ENCODE measurements at regions not wholly inside any gene's neighbourhood (a gene's known extent, or its start where the extent isn't known, plus 50 kb on each side); places are given as distances from the start of the nearest gene placed in this dataset.

DNA sequence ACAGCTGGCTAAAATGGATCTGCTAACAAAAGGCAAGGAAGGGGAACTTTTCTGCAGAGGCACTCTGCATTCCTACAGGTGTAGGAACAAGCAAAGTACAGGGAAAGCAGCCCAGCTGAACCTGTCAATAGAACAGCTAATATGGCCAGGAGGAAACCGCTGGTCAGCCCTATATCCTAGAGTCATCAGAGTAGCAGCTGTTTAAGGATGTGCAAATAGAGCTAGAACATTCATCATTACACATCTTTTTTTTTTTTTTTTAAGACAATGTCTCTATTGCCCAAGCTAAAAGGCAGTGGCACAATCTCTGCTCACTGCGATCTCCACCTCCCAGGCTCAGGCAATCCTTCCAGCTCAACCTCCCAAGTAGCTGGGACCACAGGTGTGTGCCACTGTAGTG lies 163.0 kb downstream of the BTC start:
- POLR2A ChIA-PET: no interaction called here
- CTCF ChIA-PET: no interaction called here
- Histone ChIP-seq H3K36me3 (ENCODE audit: control insufficient read depth, insufficient read depth, low read length) (no peaks in the 10 kb centered on the region), H3K4me3 (ENCODE audit: low read depth, low read length) (no peak overlapping the region), H3K27me3 (ENCODE audit: control insufficient read depth, insufficient read depth, low read length) (peaks cover 13% of the 10 kb centered on the region)
- no peak for DNase-seq (ENCODE audit: low read depth)
- TF ChIP-seq, protein P1, sequence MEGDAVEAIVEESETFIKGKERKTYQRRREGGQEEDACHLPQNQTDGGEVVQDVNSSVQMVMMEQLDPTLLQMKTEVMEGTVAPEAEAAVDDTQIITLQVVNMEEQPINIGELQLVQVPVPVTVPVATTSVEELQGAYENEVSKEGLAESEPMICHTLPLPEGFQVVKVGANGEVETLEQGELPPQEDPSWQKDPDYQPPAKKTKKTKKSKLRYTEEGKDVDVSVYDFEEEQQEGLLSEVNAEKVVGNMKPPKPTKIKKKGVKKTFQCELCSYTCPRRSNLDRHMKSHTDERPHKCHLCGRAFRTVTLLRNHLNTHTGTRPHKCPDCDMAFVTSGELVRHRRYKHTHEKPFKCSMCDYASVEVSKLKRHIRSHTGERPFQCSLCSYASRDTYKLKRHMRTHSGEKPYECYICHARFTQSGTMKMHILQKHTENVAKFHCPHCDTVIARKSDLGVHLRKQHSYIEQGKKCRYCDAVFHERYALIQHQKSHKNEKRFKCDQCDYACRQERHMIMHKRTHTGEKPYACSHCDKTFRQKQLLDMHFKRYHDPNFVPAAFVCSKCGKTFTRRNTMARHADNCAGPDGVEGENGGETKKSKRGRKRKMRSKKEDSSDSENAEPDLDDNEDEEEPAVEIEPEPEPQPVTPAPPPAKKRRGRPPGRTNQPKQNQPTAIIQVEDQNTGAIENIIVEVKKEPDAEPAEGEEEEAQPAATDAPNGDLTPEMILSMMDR (IDR thresholded peaks at IDR 0.05; ENCODE audit: insufficient read depth, low read depth, low read length): no peak

DNA sequence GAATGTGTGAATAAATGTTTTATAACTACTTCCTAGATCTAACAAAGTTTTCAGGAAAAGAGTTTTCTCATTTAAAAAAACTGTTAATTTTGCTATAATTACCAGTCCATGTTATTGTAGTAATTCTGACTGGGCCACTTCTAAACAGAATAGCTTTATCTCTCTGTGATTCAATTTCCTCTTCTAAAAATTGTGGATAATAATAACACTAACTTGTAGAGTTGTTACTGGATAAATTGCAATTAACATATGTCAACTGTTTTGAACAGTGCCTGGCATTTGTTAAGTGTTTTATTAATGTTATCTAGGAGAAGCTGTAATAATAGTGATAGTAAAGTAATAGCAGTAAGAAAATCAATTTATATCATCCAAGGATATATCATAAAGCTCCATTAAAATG lies 162.3 kb downstream of the BTC start:
- ChIA-PET POLR2A (no interaction called here), CTCF (no interaction called here)
- TF ChIP-seq, protein P1 (IDR thresholded peaks at IDR 0.05; ENCODE audit: insufficient read depth, low read depth, low read length): no peak
- peaks cover 12% of the 10 kb centered on the region for H3K27me3 ChIP-seq (ENCODE audit: control insufficient read depth, insufficient read depth, low read length)
- DNase-seq (ENCODE audit: low read depth): no peak
- no peak overlapping the region for H3K4me3 ChIP-seq (ENCODE audit: low read depth, low read length)
- no peaks in the 10 kb centered on the region for H3K36me3 ChIP-seq (ENCODE audit: control insufficient read depth, insufficient read depth, low read length)

DNA sequence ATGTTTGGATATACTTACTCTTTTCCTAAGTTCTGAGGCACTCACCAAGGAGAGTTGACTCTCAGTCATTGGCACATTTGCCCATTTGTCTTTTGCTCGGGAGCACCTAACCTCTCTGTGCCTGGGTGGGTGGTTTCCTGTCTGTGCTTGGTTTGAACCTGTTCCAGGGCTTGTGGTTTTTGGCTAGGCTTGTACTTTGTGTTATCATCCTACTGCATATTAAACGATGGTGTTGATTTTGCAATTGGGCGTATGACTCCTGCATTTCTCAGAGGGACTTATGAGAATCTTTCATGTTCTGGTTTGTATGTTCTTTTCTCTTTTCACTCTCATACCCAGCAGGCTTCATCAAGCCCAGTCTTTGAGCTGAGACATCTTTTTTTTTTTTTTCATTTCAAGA lies 161.7 kb downstream of the BTC start:
- no peak overlapping the region for H3K4me3 ChIP-seq (ENCODE audit: low read depth, low read length)
- TF ChIP-seq, protein P1 (IDR thresholded peaks at IDR 0.05; ENCODE audit: insufficient read depth, low read depth, low read length): no peak
- peaks cover 12% of the 10 kb centered on the region for H3K27me3 ChIP-seq (ENCODE audit: control insufficient read depth, insufficient read depth, low read length)
- no peak for DNase-seq (ENCODE audit: low read depth)
- CTCF ChIA-PET: interaction anchor here (0.7 to 1.0 kb wide), 2 partner anchors 26 to 39 kb away, joined by 3 read pairs; no protein-coding TSS in a partner anchor
- H3K36me3 ChIP-seq (ENCODE audit: control insufficient read depth, insufficient read depth, low read length): no peaks in the 10 kb centered on the region
- POLR2A ChIA-PET: no interaction called here

DNA sequence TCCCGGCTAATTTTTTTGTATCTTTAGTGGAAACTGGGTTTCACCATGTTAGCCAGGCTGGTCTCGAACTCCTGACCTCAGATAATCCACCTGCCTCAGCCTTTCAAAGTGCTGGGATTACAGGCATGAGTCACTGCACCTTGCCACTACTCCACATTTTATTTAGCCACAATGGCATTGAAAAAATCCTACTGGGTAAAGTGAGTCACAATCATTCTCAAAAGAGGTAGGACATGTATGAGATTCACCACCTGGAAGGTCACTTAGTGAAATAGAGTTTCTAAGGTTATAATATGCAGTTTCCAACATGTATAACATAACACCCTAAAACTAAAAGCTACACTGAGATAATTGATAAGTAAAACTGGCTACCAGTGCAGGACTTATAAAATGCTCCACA lies 159.2 kb downstream of the BTC start:
- no peak overlapping the region for H3K4me3 ChIP-seq (ENCODE audit: low read depth, low read length)
- no peaks in the 10 kb centered on the region for H3K36me3 ChIP-seq (ENCODE audit: control insufficient read depth, insufficient read depth, low read length)
- H3K27me3 ChIP-seq (ENCODE audit: control insufficient read depth, insufficient read depth, low read length): peaks cover 9% of the 10 kb centered on the region
- ChIA-PET CTCF (no interaction called here), POLR2A (no interaction called here)
- DNase-seq (ENCODE audit: low read depth): no peak
- TF ChIP-seq, protein P1 (IDR thresholded peaks at IDR 0.05; ENCODE audit: insufficient read depth, low read depth, low read length): no peak

DNA sequence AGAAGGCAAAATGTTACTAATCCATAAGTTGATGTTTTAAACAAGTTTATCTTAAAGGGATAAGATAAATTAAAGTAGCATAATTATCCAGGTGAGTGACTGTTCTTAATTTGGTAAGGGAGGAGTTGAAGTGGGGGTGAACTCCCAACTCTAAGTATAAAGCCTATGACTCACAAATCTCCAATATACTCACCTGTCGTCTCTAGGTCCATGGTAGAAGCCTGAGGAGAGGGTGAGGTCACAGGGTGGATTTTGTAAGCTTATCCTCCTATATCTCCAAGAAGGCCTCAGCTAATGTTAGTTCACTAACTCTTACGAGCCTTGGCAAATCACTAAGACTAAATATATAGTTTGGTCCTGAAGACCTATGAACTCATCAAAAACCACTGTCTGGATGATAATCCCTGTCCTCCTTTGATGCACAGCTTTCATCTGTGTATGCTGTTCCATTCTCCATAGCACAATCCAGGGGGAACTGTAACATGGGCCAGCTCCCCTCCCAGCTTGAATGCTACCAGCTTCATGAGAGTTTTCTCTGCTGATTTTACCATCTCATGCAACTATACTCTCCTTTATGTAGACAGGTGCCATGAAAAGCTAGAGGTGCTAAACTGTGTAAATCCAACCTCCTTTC lies 158.7 kb downstream of the BTC start:
- DNase-seq (ENCODE audit: low read depth): no peak
- peaks cover 8% of the 10 kb centered on the region for H3K27me3 ChIP-seq (ENCODE audit: control insufficient read depth, insufficient read depth, low read length)
- no peaks in the 10 kb centered on the region for H3K36me3 ChIP-seq (ENCODE audit: control insufficient read depth, insufficient read depth, low read length)
- ChIA-PET CTCF (interaction anchor here (1.4 to 1.8 kb wide), 2 partner anchors 12 to 191 kb away, joined by 3 to 6 read pairs; partner anchors contain the start of gene AREG), POLR2A (no interaction called here)
- TF ChIP-seq, protein P1 (IDR thresholded peaks at IDR 0.05; ENCODE audit: insufficient read depth, low read depth, low read length): no peak
- H3K4me3 ChIP-seq (ENCODE audit: low read depth, low read length): no peak overlapping the region

Measured in BJ (cell line).